ENCODE measurements at regions not wholly inside any gene's neighbourhood (a gene's known extent, or its start where the extent isn't known, plus 50 kb on each side); places are given as distances from the start of the nearest gene placed in this dataset.

GRCh38 chr2:223368481-223368880 is 233.7 kb downstream of the SCG2 start:
- DNase-seq (ENCODE audit: extremely low read depth, low read depth, low spot score) = no peak

GRCh38 chr2:223369889-223370288 is 232.3 kb downstream of the SCG2 start:
- no peak for DNase-seq (ENCODE audit: extremely low read depth, low read depth, low spot score)

- DNase-seq (ENCODE audit: extremely low read depth, low read depth, low spot score) = no peak
Measured at GRCh38 chr2:223383315-223383714, 218.8 kb downstream of the SCG2 start.

GRCh38 chr2:223386189-223386588 is 216.0 kb downstream of the SCG2 start:
- no peak for DNase-seq (ENCODE audit: extremely low read depth, low read depth, low spot score)

- no peak for DNase-seq (ENCODE audit: extremely low read depth, low read depth, low spot score)
Measured at GRCh38 chr2:223386984-223387383, 215.2 kb downstream of the SCG2 start.

- no peak for DNase-seq (ENCODE audit: extremely low read depth, low read depth, low spot score)
Measured at GRCh38 chr2:223389624-223390023, 212.5 kb downstream of the SCG2 start.

GRCh38 chr2:223396993-223397392 is 205.2 kb downstream of the SCG2 start:
- DNase-seq (ENCODE audit: extremely low read depth, low read depth, low spot score) = no peak

- DNase-seq (ENCODE audit: extremely low read depth, low read depth, low spot score) = no peak
Measured at GRCh38 chr2:223399357-223399957, 202.7 kb downstream of the SCG2 start.

GRCh38 chr2:223404616-223405015 is 197.5 kb downstream of the SCG2 start:
- no peak for DNase-seq (ENCODE audit: extremely low read depth, low read depth, low spot score)

GRCh38 chr2:223414646-223415045 is 187.5 kb downstream of the SCG2 start:
- no peak for DNase-seq (ENCODE audit: extremely low read depth, low read depth, low spot score)

GRCh38 chr2:223415071-223415470 is 187.1 kb downstream of the SCG2 start:
- no peak for DNase-seq (ENCODE audit: extremely low read depth, low read depth, low spot score)

GRCh38 chr2:223416815-223417610 is 185.1 kb downstream of the SCG2 start:
- DNase-seq (ENCODE audit: extremely low read depth, low read depth, low spot score) = no peak

- DNase-seq (ENCODE audit: extremely low read depth, low read depth, low spot score) = no peak
Measured at GRCh38 chr2:223418131-223418530, 184.0 kb downstream of the SCG2 start.

- no peak for DNase-seq (ENCODE audit: extremely low read depth, low read depth, low spot score)
Measured at GRCh38 chr2:223418604-223419199, 183.5 kb downstream of the SCG2 start.

- DNase-seq (ENCODE audit: extremely low read depth, low read depth, low spot score) = no peak
Measured at GRCh38 chr2:223420048-223420447, 182.1 kb downstream of the SCG2 start.

GRCh38 chr2:223431479-223431878 is 170.7 kb downstream of the SCG2 start:
- DNase-seq (ENCODE audit: extremely low read depth, low read depth, low spot score) = no peak

- DNase-seq (ENCODE audit: extremely low read depth, low read depth, low spot score) = no peak
Measured at GRCh38 chr2:223433461-223433860, 168.7 kb downstream of the SCG2 start.

GRCh38 chr2:223437788-223438187 is 164.4 kb downstream of the SCG2 start:
- no peak for DNase-seq (ENCODE audit: extremely low read depth, low read depth, low spot score)

- no peak for DNase-seq (ENCODE audit: extremely low read depth, low read depth, low spot score)
Measured at GRCh38 chr2:223439184-223439583, 163.0 kb downstream of the SCG2 start.

GRCh38 chr2:223439786-223440185 is 162.4 kb downstream of the SCG2 start:
- DNase-seq (ENCODE audit: extremely low read depth, low read depth, low spot score) = no peak

GRCh38 chr2:223442847-223443246 is 159.3 kb downstream of the SCG2 start:
- no peak for DNase-seq (ENCODE audit: extremely low read depth, low read depth, low spot score)

- DNase-seq (ENCODE audit: extremely low read depth, low read depth, low spot score) = no peak
Measured at GRCh38 chr2:223450246-223450645, 151.9 kb downstream of the SCG2 start.
